Stimulated activated naive CD8-positive, alpha-beta T cell treated with anti-CD3 and anti-CD28 coated beads, Interleukin-15, amount 100 ng/mL, for 72 hours (primary cell): ENCODE measurements at regions not wholly inside any gene's neighbourhood (a gene's known extent, or its start where the extent isn't known, plus 50 kb on each side); places are given as distances from the start of the nearest gene placed in this dataset.
"Not testable (repeated sequence)": the region's sequence is repeated elsewhere in the genome, so short reads cannot be mapped to it uniquely, and the experiment has no call there.

Experiments
- ATAC-seq: fragments of 150-1000 bp; cut with Tn5 transposase; 2 replicates; pipeline ENCODE4 v1.10.0; 2021; ENCODE audit warnings: mild to moderate bottlenecking, moderate library complexity
- DNase-seq, 2 donors: peaks; one replicate each; pipeline ENCODE4 v3.0.0; 2021 to 2022
- H3K27ac Mint-ChIP-seq, 2 donors: one replicate each; pipeline ENCODE4 v1.8.0; 2022; ENCODE audit warnings: mild to moderate bottlenecking in 2 of 2, mixed read lengths in 2 of 2, moderate library complexity in 2 of 2
- H3K27me3 Mint-ChIP-seq: one replicate; pipeline ENCODE4 v1.8.0; 2022; ENCODE audit warnings: mixed read lengths
- H3K4me1 Mint-ChIP-seq: one replicate; pipeline ENCODE4 v1.8.0; 2022; ENCODE audit warnings: mild to moderate bottlenecking, mixed read lengths
- H3K4me3 Mint-ChIP-seq, 2 donors: one replicate each; pipeline ENCODE4 v1.8.0; 2022; ENCODE audit warnings: mild to moderate bottlenecking in 2 of 2, mixed read lengths in 2 of 2, moderate library complexity in 1 of 2
- H3K9me3 Mint-ChIP-seq, 2 donors: one replicate each; pipeline ENCODE4 v1.8.0; 2022; ENCODE audit warnings: mixed read lengths in 2 of 2

DNA sequence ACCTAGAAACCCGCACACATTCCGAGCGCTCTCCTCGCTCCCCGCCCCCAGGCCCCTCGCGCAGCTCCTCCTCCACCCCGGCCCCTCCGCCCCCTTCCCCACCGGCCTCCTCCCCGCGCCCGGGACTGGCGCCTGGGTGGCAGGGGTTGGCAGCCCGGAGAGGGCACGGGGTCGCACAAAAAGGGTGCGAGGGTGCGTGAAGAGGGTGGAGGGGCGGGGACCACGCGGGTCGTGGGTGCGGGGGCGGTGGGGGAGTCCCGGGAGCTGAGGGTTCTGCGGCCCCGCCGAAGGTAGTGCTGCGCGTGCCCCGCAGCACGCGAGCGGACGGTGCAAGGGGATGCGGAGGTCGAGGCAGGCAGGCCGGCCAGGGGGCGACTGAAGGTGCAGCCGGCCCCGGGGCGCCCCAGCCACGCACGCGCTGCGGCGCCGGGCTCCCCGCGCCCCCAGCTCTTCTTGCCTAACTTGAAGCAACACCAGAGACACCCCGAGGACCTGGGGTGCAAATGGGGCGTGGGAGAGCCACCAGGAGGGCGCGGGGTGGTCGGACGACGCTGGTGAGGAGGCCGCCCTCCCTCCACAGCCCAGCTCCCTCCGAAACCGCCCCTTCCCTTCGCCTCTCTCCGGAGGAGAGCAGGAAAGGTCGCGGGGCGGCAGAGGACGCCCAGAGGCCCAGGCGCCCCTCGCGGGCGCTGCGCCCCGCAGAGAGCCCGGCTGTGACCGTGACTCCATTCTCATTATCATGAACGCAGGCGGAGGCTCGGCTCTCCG is 174.7 kb downstream of the ATP6V0E2 start:
- Mint-ChIP-seq H3K4me3 (peak overlapping the region; percentile 88 to 92), H3K4me1 (peaks cover 25% of the 10 kb centered on the region), H3K27me3 (peaks cover 44% of the 10 kb centered on the region)
- DNase-seq (peak; percentile 26 to 45), ATAC-seq (peak; percentile 47)
- not testable (repeated sequence) for H3K9me3 Mint-ChIP-seq, H3K27ac Mint-ChIP-seq

DNA sequence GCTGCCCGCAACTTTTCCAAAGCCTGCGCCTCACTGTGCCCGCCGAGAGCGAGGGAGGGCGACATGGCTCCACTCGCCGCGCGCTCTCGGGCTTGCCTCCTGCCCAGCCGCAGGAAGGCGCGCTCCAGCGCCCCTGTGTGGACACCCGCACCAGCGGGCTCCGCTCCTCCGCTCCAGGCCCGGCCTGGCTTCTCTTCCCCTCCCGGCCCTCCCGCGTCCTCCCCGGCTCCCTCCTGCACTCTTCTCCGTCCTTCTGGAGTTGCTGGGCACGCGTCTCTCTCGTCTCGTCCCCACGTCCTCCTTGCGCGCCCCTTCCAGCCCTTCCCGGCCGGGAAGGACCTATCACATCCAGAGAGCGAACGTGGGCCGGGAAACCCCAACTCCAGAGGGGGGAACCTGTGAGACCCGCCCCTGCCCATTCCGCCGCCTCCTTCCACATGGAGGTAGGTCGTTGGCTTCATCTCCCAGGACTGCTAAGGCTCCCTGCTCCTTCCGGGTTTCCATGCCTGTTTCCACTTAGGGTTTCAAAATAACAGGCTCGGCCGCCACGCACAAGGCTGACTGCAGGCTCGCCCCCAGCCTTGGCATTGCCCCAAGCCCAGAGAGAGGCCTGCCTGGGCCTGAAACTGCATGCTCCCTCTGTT is 175.4 kb downstream of the ATP6V0E2 start:
- ATAC-seq = peak; percentile 81
- H3K27me3 Mint-ChIP-seq = peaks cover 38% of the 10 kb centered on the region
- not testable (repeated sequence) for H3K9me3 Mint-ChIP-seq
- peak overlapping the region; percentile 78 to 91 for H3K27ac Mint-ChIP-seq
- DNase-seq = peak in 1 of 2 donors; percentile 21
- H3K4me3 Mint-ChIP-seq = peak overlapping the region; percentile 78 to 79
- peaks cover 25% of the 10 kb centered on the region for H3K4me1 Mint-ChIP-seq

DNA sequence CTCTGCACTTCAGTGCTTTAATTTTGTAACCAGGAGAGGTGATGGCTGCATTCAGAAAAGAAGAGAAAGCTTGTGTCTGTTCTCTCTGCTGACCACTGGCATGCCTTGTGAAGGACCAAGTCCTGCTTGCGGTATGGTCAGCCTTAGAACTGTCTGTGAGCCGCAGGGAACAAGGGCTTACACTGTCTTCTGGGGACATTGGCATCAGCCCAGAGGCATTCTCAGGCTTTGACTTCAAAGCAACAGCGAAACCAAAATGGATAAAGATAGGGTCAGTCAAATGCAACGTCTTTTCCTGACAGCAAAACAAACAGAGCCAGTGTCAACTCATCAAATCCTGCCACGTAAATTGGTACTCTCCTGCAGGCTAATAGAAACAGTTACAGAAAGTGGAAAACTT is 179.6 kb downstream of the ATP6V0E2 start:
- ATAC-seq = not testable (repeated sequence)
- peaks cover 18% of the 10 kb centered on the region for H3K27me3 Mint-ChIP-seq

DNA sequence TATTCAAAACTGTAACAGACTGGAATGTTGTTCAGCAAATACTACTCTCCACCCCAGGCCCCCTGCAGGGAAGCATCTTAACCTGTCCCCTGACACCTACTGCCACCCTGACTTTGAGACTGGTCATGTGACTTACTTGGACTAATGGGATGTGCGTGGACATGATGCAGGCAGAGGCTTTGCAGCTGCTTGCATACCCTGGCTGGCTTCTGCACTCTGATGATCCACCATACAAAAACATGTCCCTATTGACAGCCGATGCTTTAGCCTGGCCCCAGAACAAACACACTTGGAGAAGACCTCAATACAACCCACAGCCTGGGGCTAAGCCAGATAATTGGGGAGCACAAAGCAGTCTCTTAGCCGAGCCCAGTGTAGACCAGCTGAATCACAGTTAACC is 180.5 kb downstream of the ATP6V0E2 start:
- H3K27me3 Mint-ChIP-seq = peaks cover 13% of the 10 kb centered on the region
- H3K4me1 Mint-ChIP-seq, H3K9me3 Mint-ChIP-seq, DNase-seq, ATAC-seq, H3K4me3 Mint-ChIP-seq, H3K27ac Mint-ChIP-seq: not testable (repeated sequence)

More for the DNA sequence above, 179.6 kb downstream of the ATP6V0E2 start:
- H3K9me3 Mint-ChIP-seq, H3K4me1 Mint-ChIP-seq, DNase-seq, H3K27ac Mint-ChIP-seq, H3K4me3 Mint-ChIP-seq: not testable (repeated sequence)

DNA sequence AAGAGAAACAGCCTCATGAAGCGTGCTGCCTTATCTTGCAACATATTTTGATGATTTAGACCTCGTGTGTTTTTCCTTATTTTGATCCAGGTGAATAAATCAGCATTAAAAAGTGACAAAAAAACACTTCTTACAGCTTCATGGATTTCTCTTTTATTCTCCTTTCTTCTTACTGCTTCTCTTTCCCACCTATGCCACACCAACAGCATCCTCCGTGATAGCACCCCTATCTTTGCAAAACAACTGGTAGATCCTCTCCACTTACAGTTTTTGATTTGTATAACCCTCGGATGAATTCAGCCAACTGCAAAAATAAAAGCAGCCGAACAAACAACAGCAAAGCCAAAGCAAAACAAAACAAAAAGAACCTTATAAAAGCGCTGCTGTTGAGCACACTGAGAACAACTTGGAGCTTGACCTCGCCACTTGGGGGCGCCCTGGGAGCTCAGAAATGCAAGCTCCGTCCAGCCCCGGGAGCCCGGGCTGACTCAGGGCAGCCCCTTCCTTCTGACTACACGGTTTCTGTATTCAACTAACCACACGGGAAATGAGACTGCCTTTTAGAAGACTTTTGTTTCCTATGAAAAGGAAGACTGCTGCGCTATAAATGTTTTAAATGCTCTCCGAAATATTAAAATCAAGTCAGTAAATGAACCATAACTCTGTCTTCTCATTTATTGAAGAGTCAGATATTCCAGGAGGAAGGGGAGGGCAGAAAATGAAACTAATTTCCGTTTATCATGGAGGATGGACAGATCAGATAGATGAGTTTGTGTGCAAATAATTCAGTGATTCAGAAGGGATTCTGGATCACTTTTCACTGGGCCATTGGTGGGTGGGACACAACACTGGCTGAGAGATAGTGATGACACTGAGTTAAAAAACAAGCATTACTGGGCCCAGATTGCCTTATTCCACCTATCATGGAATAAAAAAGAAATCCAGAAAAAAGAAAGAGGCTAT is 186.8 kb downstream of the ATP6V0E2 start:
- DNase-seq (peak; percentile 85 to 90), ATAC-seq (peak; percentile 100)
- H3K4me3 Mint-ChIP-seq, H3K27me3 Mint-ChIP-seq, H3K27ac Mint-ChIP-seq, H3K9me3 Mint-ChIP-seq, H3K4me1 Mint-ChIP-seq: not testable (repeated sequence)

DNA sequence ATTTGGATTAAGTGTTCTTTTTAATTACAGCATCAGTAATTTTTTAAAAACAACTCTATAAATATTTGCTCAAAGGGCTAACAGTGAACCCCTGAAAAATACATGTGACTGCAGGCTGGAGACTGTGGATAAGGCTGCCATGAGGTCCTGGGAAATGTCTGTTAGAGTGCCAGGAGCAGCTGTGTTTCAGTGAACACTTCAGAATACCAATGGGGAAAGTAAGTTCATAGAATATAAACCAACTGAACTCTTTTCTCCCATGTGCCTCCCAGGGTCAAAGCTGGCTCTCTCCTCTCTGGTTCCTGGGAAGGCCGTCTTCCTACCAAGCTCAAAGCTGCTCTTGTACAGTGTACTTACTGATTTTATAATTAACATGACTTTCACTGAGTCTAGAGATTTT is 189.4 kb downstream of the ATP6V0E2 start:
- H3K27ac Mint-ChIP-seq, H3K27me3 Mint-ChIP-seq, H3K4me1 Mint-ChIP-seq, H3K9me3 Mint-ChIP-seq, H3K4me3 Mint-ChIP-seq, DNase-seq, ATAC-seq: not testable (repeated sequence)

DNA sequence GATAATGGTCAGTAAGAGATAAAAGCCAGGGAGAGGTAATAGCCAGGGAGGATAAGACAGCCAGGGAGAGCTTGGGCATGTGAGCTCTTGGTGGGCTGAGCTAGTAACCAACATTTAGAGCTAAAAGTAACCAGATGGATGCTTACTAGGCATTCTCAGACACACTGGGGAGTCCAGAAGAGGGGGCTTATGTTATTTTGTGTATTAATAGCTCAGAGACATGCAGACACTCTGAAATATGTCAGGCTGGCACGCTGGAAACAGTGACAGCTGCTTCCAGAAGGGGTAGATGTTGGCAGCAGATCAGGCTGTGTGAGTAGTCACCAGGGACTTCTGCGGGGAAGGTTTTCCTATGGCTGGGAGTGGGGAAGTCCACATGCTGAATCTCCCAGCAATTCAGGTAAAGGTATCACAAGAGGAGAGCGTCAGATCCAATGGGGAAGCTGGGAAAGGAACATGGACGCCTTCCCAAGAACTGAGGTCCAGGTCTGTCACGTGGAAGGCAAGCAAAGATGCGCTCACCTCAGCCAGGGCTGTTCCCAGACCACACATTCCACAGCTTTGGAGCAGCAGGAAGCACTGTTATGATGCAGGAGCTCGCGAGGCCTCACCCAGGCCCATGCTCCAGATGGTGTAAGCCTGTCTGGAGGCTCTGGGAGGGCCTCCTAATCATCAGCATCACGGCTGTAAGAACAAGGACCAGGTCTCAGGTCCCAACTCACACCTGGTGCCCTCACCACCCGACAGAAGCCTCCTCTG is 196.0 kb downstream of the ATP6V0E2 start:
- not testable (repeated sequence) for H3K27me3 Mint-ChIP-seq, H3K4me3 Mint-ChIP-seq, H3K9me3 Mint-ChIP-seq, ATAC-seq, H3K4me1 Mint-ChIP-seq, DNase-seq
- H3K27ac Mint-ChIP-seq = peak overlapping the region in 1 of 2 donors; percentile 48

DNA sequence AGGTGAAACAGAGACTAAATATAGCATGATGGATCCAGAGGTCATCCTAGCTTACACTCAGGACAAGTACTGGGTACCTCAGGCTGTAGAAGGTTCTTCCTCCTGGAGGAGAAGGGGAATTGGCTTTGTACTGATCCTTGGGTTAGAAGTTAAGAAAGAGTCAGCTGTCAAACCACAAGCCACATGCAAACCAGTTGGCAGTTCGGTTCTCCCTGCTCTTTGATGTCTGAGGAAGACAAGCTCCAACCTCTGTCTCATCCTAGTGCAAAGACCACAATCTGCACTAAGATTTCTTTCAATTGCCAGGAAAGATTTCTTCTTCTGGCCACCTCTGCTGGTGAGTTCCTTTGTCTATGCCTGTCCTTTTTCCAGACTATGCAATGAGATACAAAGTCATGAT is 203.8 kb downstream of the ATP6V0E2 start:
- H3K27ac Mint-ChIP-seq = not testable (repeated sequence)

DNA sequence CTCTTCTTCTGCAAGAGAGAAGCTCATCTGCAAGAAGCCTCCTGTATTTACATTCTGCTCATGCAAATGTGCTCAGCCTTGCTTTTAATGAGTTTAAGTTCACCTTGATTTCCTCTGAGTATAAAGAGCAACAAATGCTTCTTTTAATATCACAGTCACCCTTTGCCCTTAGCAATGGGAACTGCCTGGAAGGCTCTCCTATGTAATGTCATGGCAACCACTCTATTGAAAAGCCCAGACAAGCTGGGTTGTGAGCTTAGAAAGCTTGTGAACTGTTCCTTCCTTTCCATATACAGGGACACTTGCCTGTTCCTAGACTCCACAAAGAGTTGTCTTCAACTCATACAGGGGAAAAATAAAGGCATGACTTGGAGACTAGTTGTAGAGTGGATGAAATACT is 208.1 kb downstream of the ATP6V0E2 start:
- ATAC-seq, H3K9me3 Mint-ChIP-seq, DNase-seq, H3K4me1 Mint-ChIP-seq, H3K4me3 Mint-ChIP-seq, H3K27ac Mint-ChIP-seq: not testable (repeated sequence)
- peaks cover 17% of the 10 kb centered on the region for H3K27me3 Mint-ChIP-seq

More for the DNA sequence above, 203.8 kb downstream of the ATP6V0E2 start:
- not testable (repeated sequence) for ATAC-seq, H3K9me3 Mint-ChIP-seq, H3K27me3 Mint-ChIP-seq, DNase-seq, H3K4me1 Mint-ChIP-seq, H3K4me3 Mint-ChIP-seq

DNA sequence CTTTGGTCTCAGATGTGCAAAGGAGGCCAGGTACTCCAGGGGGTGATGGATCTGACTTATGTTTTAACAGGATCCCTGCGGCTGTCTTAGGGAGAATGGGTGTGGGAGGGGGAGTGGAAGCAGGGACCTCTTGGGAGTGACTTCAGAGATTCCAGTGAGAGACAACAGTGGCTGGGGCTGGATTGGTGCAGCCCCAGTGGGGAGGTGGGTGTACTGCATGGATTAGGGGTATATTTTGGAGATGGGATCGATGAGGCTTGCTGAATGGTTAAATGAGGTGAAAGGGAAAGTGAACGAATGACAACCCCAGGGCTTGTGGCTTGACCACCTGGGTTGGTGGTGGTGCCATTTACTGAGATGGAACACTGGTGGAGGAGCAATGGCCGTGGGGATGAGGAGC is 211.0 kb downstream of the ATP6V0E2 start:
- not testable (repeated sequence) for H3K27ac Mint-ChIP-seq, H3K9me3 Mint-ChIP-seq, H3K4me3 Mint-ChIP-seq, DNase-seq, H3K4me1 Mint-ChIP-seq, ATAC-seq
- peaks cover 12% of the 10 kb centered on the region for H3K27me3 Mint-ChIP-seq

DNA sequence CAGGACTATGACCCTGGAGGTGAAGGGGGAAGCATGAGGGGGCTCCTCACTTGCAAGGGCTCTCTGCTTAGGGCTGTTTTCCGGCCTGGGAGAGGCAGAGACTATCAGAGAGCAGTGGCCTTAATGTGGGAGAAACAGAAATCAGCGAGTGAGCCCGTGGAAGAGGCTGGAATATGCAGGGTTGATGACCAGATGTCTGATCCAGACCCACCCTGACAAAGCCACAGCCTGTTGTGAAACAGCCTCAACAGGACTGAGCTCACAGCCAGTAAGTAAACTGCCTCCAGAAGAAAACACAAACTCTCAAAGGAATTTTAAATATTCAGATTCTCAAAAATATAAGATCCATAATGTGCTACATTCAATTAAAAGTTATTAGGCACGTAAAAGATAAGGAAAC is 213.7 kb downstream of the ATP6V0E2 start:
- not testable (repeated sequence) for H3K27me3 Mint-ChIP-seq, H3K27ac Mint-ChIP-seq, ATAC-seq, H3K4me3 Mint-ChIP-seq, DNase-seq, H3K9me3 Mint-ChIP-seq, H3K4me1 Mint-ChIP-seq

DNA sequence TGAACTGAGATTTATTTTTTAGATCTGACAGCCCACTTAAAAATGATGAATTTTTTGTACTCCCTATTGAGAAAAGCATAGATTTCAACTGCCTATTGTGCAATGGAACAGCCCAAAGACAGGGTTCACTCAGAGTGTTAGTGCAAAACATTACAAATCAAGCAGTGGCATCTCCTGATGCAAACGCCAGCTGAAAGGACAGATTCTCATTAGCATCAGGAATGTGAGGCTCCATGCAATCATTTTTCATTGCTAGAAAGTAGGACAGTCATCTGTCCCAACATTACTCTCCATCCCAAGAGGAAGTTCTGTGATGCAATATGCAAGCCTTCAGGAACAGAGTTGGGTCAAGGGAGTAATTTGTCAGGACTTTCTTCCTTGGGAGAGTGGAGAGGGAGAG is 215.4 kb downstream of the ATP6V0E2 start:
- not testable (repeated sequence) for ATAC-seq, H3K4me1 Mint-ChIP-seq, H3K4me3 Mint-ChIP-seq, H3K27ac Mint-ChIP-seq, DNase-seq, H3K27me3 Mint-ChIP-seq, H3K9me3 Mint-ChIP-seq

DNA sequence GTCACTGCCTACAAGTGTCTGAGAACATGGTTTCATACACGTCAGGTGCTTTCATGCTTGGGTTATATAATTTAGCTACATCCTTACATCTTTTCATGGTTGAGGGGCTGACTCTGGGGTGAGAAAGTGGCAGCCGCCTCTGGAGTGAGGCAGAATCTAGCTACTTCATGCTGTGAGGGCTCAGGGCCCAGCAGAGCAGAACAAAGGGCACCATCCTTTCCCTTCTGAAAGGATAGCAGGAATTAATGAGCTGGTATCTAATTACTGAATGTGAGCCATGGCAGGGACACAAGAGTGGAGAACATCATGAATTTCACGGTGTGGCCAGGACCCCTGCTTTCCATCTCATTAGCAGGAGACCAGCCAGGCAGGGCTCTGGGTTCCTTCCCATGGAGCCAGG is 217.0 kb downstream of the ATP6V0E2 start:
- not testable (repeated sequence) for DNase-seq, H3K4me1 Mint-ChIP-seq, H3K4me3 Mint-ChIP-seq, H3K9me3 Mint-ChIP-seq, H3K27ac Mint-ChIP-seq, ATAC-seq, H3K27me3 Mint-ChIP-seq

DNA sequence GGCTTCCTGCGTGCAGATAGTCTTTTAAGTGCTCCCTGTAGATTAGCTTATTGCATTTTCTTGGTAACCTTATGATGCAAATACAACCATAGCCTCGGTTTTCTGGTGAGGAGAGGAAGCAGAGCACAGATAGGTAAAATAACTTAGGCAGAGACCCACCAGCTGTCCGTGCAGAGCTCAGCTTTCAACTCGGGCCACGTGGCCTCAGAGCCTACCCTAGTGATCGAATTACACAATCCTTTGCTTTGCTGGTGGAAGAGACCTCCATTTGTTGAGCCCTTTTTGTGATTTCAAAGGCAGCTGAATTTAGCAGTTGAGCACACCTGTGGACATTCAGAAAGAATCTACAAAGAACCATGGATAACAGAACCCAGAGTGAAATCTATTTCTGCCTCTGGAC is 220.1 kb downstream of the ATP6V0E2 start:
- ATAC-seq = not testable (repeated sequence)

More for the DNA sequence above, 220.1 kb downstream of the ATP6V0E2 start:
- not testable (repeated sequence) for DNase-seq, H3K27me3 Mint-ChIP-seq, H3K9me3 Mint-ChIP-seq, H3K4me3 Mint-ChIP-seq, H3K4me1 Mint-ChIP-seq, H3K27ac Mint-ChIP-seq
